ENCODE measurements at regions not wholly inside any gene's neighbourhood (a gene's known extent, or its start where the extent isn't known, plus 50 kb on each side); places are given as distances from the start of the nearest gene placed in this dataset.
"Not testable (repeated sequence)": the region's sequence is repeated elsewhere in the genome, so short reads cannot be mapped to it uniquely, and the experiment has no call there.

DNA sequence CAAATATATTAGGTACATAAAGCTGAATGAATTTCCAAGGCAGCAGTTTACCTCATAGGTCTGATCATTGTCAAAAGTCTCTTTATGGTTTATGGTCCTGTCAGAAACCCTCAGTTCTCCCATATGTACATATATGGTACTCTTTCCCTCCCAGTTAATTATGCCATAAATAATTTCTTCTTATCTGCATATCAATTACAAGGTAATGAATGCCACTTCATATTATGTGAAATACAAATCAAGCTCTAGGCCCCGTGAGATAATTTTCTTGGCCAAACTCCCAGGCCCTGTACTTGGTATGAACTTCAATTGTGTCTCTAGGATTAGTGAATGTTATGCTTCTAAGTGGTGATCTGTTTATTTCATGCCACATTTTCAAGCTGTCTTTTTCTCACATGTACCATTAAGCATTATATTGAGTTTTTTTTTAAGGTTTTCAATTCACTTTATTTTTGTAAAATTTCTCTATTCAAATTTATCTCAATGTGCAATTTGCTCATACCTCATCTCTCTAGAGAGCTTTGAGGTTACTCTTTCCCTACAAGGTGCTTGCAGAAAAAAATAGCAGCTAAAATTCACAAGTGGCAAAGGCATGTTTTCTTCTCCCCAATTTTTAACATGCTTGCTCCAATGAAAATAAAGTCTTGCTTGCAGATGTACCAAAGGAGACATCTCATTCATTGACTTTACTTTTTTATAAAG lies 430.6 kb upstream of the VRK2 start:
- DNase-seq: no peak

DNA sequence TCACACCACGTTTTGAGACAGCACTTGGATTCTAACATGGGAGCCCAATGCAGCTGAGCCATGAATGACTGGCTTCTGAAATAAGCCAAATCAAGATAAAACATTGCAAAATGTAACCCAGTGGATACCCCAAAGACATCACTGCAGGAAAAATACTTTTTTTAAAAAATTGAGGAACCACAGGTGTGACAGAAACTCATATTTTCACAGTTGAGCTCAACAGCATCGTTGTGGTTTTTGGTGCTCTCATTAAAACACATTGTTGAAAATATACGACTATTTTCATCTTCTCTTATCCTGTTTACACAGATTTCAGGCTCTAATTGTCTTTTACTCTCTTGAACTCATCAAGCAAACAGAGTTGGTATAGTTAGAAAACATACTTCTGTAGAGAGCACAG lies 429.3 kb upstream of the VRK2 start:
- no peak for DNase-seq

DNA sequence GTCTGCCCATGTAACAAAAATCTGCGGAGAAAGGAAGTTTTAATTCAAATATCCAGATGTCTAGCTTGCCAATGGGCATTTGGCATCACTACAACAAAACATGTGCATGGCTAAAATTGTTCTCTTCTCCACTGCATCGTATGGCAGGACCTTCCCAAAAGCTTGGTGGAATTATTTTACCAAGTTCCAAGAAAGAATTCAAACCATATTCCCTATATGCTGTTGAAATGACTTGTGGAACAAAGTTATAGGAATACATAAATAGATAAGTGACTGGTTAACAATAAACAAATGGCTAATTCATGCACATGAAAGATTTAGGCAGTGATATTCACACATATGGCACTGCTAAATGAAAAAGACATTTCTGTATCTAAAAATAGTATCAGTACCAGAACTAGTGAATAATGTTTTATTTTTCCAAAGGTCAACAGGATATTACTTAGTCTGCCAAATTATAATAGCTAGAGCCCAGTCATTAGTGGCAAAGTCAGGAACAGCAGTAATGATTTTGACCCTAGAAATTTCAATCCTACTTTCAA lies 425.4 kb upstream of the VRK2 start:
- DNase-seq: no peak

DNA sequence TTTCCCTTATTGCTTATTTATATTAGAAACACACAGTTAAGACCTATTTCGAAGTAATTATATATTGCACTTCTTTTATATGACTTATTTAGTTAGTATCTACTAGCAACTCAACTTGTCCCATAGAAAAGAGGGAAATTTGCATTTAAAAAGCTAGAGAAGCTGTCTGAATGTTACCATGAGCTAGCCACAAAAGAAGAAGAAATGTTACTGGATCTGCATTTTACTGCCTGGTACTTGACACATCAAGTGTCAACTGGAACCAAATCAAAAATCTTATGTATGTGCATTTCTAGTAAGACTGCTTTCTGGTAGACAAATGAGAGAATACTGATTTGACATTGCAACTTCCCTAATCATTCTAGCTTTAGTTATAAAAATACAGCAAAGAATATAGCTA lies 424.6 kb upstream of the VRK2 start:
- DNase-seq: no peak

- no peak for DNase-seq
Measured at GRCh38 chr2:57656198-57656597, 390.4 kb upstream of the VRK2 start.

DNA sequence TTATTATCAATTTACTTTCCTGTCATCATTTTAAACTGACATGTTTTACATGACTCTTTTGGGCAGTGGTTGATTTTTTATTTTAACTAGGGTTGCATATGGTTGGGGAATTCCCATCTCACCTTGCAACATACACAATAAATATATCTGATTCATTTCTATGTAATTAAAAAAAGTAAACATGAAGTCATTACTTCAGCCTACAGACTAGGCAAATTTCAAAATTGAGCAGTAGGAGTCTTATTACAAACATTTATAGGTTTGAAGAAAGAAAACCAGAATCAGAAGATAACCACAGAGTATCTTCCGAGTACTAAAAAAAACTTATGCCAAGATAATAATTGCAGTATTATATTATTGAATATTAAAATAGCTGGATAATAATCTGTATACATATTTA lies 377.0 kb upstream of the VRK2 start:
- no peak for DNase-seq

GRCh38 chr2:57674025-57674424 lies 372.6 kb upstream of the VRK2 start:
- DNase-seq: no peak

DNA sequence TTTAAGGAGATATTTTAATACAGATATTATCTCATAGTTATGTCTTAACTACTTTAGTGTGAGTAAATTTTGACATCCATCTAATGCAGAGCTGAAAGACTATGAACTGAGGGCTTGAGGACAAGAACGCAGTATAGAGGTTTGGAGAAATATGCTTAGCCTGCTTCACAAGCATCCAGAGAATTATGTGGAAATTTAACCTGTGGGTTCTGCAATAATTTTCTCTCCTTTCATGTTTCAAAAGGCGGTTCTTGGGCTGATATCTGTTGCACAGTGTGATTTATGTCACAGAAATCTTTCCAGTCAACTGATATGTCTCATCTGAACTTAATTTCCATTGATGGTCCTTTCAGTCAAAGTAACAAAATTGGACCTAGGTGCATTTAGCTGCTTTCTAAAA lies 371.9 kb upstream of the VRK2 start:
- no peak for DNase-seq

- no peak for DNase-seq
Measured at GRCh38 chr2:57677296-57677695, 369.3 kb upstream of the VRK2 start.

GRCh38 chr2:57681650-57682049 lies 365.0 kb upstream of the VRK2 start:
- no peak for DNase-seq

- no peak for DNase-seq
Measured at GRCh38 chr2:57685032-57685431, 361.6 kb upstream of the VRK2 start.

DNA sequence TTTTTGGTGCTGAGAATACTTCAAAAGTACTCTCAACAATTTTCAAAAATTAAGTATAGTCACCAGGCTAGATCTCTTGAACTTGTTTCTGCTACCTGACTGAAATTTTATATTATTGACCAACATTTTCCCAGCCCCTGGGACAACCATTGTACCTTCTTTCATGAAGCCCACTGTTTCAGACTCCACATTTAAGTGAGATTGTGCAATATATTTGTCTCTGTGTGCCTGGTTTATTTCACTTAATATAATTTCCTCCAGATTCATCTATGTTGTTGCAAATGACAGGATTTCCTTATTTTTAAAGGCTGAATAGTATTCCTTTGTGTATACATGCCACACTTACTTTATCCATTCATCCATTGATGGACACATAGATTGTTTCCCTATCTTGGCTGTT lies 354.2 kb upstream of the VRK2 start:
- DNase-seq: no peak

- no peak for DNase-seq
Measured at GRCh38 chr2:57693177-57693576, 353.4 kb upstream of the VRK2 start.

DNA sequence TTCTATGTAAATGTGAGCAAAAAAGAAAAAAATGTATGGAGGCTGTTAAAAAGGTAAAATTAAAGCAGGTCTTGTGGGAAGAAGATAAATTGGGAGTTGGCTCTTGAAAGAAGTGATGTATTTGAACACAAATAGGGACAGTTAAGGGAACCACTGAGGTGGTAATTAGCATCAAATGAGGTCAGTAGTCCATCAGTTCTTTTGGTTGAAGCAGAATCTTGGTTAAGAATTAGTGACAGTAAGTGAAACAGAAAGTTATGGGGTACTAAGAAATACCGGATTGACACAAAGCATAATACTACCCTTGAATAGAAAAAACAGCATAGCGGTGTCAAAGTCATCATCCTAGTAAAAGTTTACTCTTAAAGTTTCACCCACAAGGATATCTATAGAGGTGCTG lies 352.6 kb upstream of the VRK2 start:
- DNase-seq: no peak

DNA sequence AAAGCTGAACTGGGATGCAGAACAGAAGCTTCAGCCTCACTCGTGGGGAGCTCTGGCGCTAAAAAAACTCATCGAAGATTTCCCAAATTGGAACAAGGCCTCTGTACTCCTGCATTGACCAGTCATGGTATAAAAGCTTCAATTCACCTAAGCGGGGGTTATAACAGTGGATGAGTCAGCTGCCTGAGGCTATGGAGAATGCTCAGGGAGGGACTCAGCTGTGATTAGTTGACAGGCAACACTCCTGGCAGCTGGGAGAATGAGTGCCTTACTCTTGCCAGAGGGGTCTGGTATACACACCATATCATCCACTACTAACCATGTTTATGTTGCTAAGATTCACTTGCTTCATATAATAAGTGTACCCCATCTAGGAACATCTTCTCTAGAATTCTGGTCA lies 350.6 kb upstream of the VRK2 start:
- DNase-seq: no peak

DNA sequence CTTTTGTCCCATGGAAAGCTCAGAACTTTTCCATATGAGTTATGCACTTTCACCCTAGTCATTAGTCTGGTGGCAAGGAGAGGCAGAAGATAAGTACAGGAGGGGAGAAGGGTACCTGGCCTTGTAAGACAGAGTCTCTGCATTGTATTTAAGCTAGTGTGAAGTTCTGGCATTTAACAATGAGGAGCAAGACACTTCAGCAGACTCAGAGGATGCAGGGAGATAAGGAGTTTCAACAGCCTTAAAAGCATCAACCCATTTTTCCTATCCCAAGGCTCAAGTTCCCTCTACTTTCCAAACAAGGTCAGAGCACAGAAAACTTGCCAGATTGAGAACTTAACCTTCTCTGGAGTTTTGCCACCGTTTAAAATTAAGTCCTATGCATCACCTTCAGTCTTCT lies 348.2 kb upstream of the VRK2 start:
- no peak for DNase-seq

DNA sequence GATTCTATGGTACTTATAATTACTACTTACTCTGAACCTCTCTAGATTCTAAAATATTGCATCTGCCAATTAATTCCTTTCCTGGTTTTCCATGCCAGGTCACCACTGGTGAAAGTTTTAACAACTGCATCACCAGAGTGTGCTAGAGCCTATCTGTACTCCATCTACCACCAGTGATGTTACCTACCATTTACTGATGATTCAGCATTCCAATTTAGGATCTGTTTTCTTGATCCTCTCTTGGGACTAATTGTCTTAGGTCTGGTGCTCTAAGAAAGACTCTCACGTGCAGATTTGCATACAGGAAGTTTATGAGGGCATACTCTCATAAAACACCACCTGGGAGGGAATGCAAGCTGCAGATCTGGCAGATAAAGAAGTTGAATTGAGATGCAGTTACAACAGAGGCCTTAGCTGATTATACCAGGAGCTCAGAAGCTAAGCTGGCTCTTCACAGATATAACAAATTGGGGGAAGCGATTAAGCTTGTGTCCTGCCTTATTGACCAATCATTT lies 347.6 kb upstream of the VRK2 start:
- DNase-seq: no peak

DNA sequence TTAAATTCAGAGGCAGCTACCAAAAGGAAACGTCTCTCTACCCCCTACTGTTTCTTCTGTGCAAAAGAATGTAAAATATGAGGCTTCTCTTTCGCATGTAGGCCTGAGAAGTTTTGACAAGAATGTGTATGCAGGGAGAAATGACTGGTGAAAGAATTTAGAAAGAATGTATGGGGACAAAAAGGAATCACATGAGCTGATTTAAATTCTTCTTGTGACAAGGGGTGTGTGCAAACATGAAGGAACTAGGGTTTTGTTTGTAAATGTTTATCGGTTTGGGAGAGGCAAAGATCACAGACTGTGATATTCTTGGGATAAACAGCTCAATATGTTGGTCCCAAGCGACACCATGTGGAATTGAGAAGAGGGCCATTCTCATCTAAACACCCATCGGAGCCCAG lies 345.2 kb upstream of the VRK2 start:
- DNase-seq: no peak

DNA sequence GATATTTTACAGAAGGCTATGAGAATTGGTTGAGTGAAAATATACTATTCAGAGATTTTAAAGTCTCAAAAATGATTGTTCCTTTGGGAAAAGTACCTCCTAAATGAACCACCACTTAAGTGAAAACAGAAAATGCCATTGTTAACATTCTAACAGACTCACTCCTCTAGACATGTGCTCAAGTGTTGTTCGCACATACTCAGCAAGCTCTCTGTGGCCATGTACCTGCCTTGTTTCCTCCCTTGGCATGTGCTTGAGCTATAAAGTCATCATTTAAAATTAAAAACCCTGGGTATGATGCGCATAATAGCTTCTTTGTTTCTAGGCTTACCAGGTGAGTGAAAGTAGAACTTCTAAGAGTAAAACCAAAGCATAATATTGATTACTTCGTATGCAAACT lies 343.2 kb upstream of the VRK2 start:
- DNase-seq: no peak

GRCh38 chr2:57707794-57708193 lies 338.8 kb upstream of the VRK2 start:
- not testable (repeated sequence) for DNase-seq

DNA sequence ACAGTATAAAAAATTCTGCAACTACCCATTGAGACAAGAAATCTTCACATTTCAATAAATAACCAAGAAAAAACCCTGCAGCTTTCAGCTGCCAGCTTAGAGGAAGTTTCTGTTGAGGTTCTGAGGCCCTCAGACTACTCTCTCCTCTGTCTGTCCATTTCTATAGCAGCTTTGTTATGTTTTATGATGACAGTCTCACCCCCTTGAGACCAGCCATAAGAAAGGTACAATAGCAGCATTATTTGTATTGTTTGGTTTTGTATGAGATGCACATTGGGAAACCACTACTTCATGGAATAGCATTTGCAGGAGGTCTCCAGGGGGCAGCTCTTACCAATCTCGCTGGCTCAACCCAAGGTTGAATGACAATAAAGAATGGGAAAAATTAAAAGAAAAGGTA lies 334.6 kb upstream of the VRK2 start:
- no peak for DNase-seq

DNA sequence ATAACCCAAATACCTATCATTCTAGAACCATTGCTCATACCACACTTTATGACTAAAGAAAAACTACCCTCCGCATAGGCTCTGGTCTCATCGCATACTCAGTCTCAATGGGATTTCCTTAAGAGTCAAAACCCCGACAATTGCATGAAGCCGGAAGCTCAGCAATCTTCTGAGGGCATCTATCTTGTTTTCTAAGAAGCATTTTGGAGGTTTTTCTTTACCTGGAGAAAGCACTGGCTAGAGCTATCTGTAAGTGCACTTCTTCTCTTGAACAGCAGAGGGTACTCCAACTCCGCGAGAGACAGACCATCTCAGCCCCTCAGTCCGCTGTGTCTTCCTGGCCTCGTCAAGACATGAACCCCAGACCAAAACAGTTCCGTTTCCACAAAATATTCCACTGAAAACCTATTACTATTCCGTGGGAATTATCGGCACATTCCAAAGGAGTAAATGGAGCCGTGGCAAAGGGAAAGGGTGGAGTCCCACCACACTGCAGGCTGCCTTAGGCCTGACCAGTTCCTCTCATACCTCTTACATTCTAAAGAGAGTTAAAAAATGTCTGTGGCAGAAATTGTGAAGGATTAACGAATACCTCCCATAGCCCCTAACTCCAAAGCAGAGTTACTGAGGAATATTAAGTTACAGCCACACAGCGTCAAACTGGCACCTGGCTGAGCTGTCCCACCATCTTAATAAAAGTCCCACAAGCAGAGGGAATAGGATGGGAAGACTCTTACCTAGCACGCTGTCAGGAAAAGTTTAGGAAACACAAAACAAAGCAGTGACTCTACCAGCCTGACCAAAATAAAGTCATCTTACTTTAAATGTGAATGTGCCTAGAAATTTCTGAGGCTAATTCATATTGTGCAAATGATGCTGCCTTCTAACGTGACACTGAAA lies 325.6 kb upstream of the VRK2 start:
- peak; percentile 50 for DNase-seq

DNA sequence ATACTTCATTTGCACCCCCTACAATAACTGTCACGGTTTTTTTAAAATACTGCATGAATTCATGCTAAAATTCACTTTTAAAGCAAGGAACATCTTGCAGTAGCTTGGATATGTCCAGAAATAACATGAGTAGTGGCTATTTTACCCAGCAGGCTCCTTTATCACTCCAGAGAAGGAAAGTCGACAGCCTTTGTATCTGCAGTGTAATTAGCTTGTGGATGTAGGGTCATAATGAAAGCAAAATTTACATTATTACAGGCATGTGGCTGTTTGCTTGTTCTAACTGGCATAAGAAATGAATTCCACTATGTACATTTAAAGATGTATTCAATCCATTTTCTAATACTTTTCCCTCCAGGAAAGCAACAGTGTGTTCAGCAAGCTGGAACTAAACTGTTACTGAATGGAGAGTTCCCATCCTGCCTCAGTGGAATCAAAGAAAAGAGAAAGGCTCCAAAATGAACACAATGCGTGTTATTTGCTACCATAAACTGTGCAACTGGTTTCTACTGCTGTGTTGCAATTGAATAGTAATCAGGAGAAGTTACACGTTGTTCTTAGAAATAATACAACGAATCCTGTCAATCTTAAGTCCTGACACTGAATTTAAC lies 321.2 kb upstream of the VRK2 start:
- DNase-seq: no peak

Data from right kidney (tissue), 1 donor.